LoVo (cell line): ENCODE measurements at regions not wholly inside any gene's neighbourhood (a gene's known extent, or its start where the extent isn't known, plus 50 kb on each side); places are given as distances from the start of the nearest gene placed in this dataset.
"Not testable (repeated sequence)": the region's sequence is repeated elsewhere in the genome, so short reads cannot be mapped to it uniquely, and the experiment has no call there.

Experiments used
- DNase-seq: peaks from one replicate; pipeline ENCODE4 v3.0.0-alpha.2; 2016; ENCODE audit warnings: low spot score

GRCh38 chr2:23028106-23028505, 356.9 kb upstream of the KLHL29 start:
- no peak for DNase-seq

GRCh38 chr2:23029111-23029510, 355.9 kb upstream of the KLHL29 start:
- no peak for DNase-seq

- DNase-seq, result no peak
These were observed 355.0 kb upstream of the KLHL29 start for GRCh38 chr2:23029951-23030350.

GRCh38 chr2:23034996-23035395, 350.0 kb upstream of the KLHL29 start:
- DNase-seq, result no peak

- DNase-seq, result no peak
These were observed 348.4 kb upstream of the KLHL29 start for GRCh38 chr2:23036629-23037028.

- DNase-seq, result no peak
These were observed 347.4 kb upstream of the KLHL29 start for GRCh38 chr2:23037596-23037995.

- DNase-seq, result no peak
These were observed 343.5 kb upstream of the KLHL29 start for GRCh38 chr2:23041443-23041842.

GRCh38 chr2:23042216-23042906, 342.6 kb upstream of the KLHL29 start:
- no peak for DNase-seq

- DNase-seq, result no peak
These were observed 334.6 kb upstream of the KLHL29 start for GRCh38 chr2:23050388-23050787.

- no peak for DNase-seq
These were observed 331.4 kb upstream of the KLHL29 start for GRCh38 chr2:23053601-23054000.

- no peak for DNase-seq
These were observed 329.7 kb upstream of the KLHL29 start for GRCh38 chr2:23055251-23055650.

GRCh38 chr2:23056846-23057245, 328.1 kb upstream of the KLHL29 start:
- not testable (repeated sequence) for DNase-seq

GRCh38 chr2:23058435-23058834, 326.5 kb upstream of the KLHL29 start:
- no peak for DNase-seq

GRCh38 chr2:23065210-23065609, 319.8 kb upstream of the KLHL29 start:
- DNase-seq, result no peak

- no peak for DNase-seq
These were observed 319.0 kb upstream of the KLHL29 start for GRCh38 chr2:23065936-23066335.

GRCh38 chr2:23066686-23067085, 318.3 kb upstream of the KLHL29 start:
- DNase-seq, result no peak

GRCh38 chr2:23069156-23069555, 315.8 kb upstream of the KLHL29 start:
- no peak for DNase-seq

GRCh38 chr2:23069923-23070322, 315.1 kb upstream of the KLHL29 start:
- no peak for DNase-seq

- DNase-seq, result no peak
These were observed 311.9 kb upstream of the KLHL29 start for GRCh38 chr2:23073056-23073455.

- DNase-seq, result no peak
These were observed 311.3 kb upstream of the KLHL29 start for GRCh38 chr2:23073671-23074070.

GRCh38 chr2:23077596-23077995, 307.4 kb upstream of the KLHL29 start:
- no peak for DNase-seq

GRCh38 chr2:23078784-23079434, 306.1 kb upstream of the KLHL29 start:
- DNase-seq, result no peak

- DNase-seq, result no peak
These were observed 301.0 kb upstream of the KLHL29 start for GRCh38 chr2:23083966-23084365.

- DNase-seq, result no peak
These were observed 294.0 kb upstream of the KLHL29 start for GRCh38 chr2:23091019-23091418.
